H9 (cell line): ENCODE measurements at regions not wholly inside any gene's neighbourhood (a gene's known extent, or its start where the extent isn't known, plus 50 kb on each side); places are given as distances from the start of the nearest gene placed in this dataset.

Experiments used
- DNase-seq: peaks from one replicate; pipeline ENCODE4 v3.0.0-alpha.2; 2017
- H2AFZ ChIP-seq: one replicate; pipeline ENCODE4 v1.6.1; 2013; ENCODE audit warnings: mild to moderate bottlenecking, low read length, control low read depth, moderate library complexity
- H2AK5ac ChIP-seq: 2 replicates; pipeline ENCODE4 v1.6.1; 2013; ENCODE audit warnings: low read length, control low read depth, mixed read lengths; ENCODE audit not compliant: insufficient read length
- H2BK120ac ChIP-seq: one replicate; pipeline ENCODE4 v1.6.1; 2013; ENCODE audit warnings: low read depth, mild to moderate bottlenecking, low read length, control low read depth, inconsistent platforms; ENCODE audit not compliant: poor library complexity, severe bottlenecking
- H2BK12ac ChIP-seq: 2 replicates; pipeline ENCODE4 v1.6.1; 2013; ENCODE audit warnings: low read length, control low read depth, mixed read lengths, low read depth; ENCODE audit not compliant: insufficient read length
- H2BK15ac ChIP-seq: 2 replicates; pipeline ENCODE4 v1.6.1; 2013; ENCODE audit warnings: low read depth, low read length, control low read depth
- H2BK20ac ChIP-seq: one replicate; pipeline ENCODE4 v1.6.1; 2013; ENCODE audit warnings: low read depth, mild to moderate bottlenecking, low read length, control low read depth, inconsistent platforms; ENCODE audit not compliant: poor library complexity, severe bottlenecking
- H2BK5ac ChIP-seq: 2 replicates; pipeline ENCODE4 v1.6.1; 2013; ENCODE audit warnings: low read length, control low read depth, mixed read lengths; ENCODE audit not compliant: insufficient read length
- H3K14ac ChIP-seq: 2 replicates; pipeline ENCODE4 v1.6.1; 2013; ENCODE audit warnings: low read length, control low read depth; ENCODE audit not compliant: insufficient read depth
- H3K18ac ChIP-seq: 2 replicates; pipeline ENCODE4 v1.6.1; 2013; ENCODE audit warnings: low read depth, mild to moderate bottlenecking, mixed read lengths, low read length, control low read depth; ENCODE audit not compliant: insufficient read length
- H3K23ac ChIP-seq: 2 replicates; pipeline ENCODE4 v1.6.1; 2013; ENCODE audit warnings: low read length, control low read depth, mixed read lengths, low read depth; ENCODE audit not compliant: insufficient read length
- H3K23me2 ChIP-seq: 2 replicates; pipeline ENCODE4 v1.6.1; 2013; ENCODE audit warnings: low read depth, mild to moderate bottlenecking, mixed read lengths, low read length, control low read depth; ENCODE audit not compliant: insufficient read length, poor library complexity, severe bottlenecking
- H3K27ac ChIP-seq: 2 replicates; pipeline ENCODE4 v1.5.1; 2013; ENCODE audit warnings: low read length, control low read depth, mixed read lengths, low read depth; ENCODE audit not compliant: insufficient read length
- H3K27me3 ChIP-seq: 2 replicates; pipeline ENCODE4 v1.6.1; 2013; ENCODE audit warnings: low read length, control low read depth, inconsistent platforms; ENCODE audit not compliant: insufficient read depth
- H3K4ac ChIP-seq: 2 replicates; pipeline ENCODE4 v1.6.1; 2013; ENCODE audit warnings: low read depth, mild to moderate bottlenecking, control low read depth, inconsistent platforms, low read length, moderate library complexity
- H3K4me1 ChIP-seq: 2 replicates; pipeline ENCODE4 v1.6.1; 2013; ENCODE audit warnings: low read length, control low read depth, inconsistent platforms; ENCODE audit not compliant: insufficient read depth
- H3K4me2 ChIP-seq: 2 replicates; pipeline ENCODE4 v1.6.1; 2013; ENCODE audit warnings: low read length, control low read depth, mixed read lengths; ENCODE audit not compliant: insufficient read length, insufficient read depth
- H3K56ac ChIP-seq: 2 replicates; pipeline ENCODE4 v1.6.1; 2013; ENCODE audit warnings: low read depth, mild to moderate bottlenecking, mixed read lengths, low read length, control low read depth; ENCODE audit not compliant: insufficient read length
- H3K79me1 ChIP-seq: 2 replicates; pipeline ENCODE4 v1.6.1; 2013; ENCODE audit warnings: low read depth, mild to moderate bottlenecking, moderate library complexity, low read length, control low read depth, inconsistent platforms; ENCODE audit not compliant: insufficient read depth, poor library complexity, severe bottlenecking
- H3K79me2 ChIP-seq: 2 replicates; pipeline ENCODE4 v1.6.1; 2013; ENCODE audit warnings: low read length, control low read depth, inconsistent platforms; ENCODE audit not compliant: insufficient read depth
- H3K9ac ChIP-seq: 2 replicates; pipeline ENCODE4 v1.6.1; 2013; ENCODE audit warnings: low read length, control low read depth, mixed read lengths; ENCODE audit not compliant: insufficient read length; ENCODE audit errors: extremely low read depth
- H3K9me3 ChIP-seq: one replicate; pipeline ENCODE4 v1.6.1; 2013; ENCODE audit warnings: low read depth, low read length, inconsistent platforms; ENCODE audit not compliant: control insufficient read depth
- H3T11ph ChIP-seq: one replicate; pipeline ENCODE4 v1.6.1; 2013; ENCODE audit warnings: mild to moderate bottlenecking, low read length, control low read depth, inconsistent platforms
- H4K20me1 ChIP-seq: one replicate; pipeline ENCODE4 v1.6.1; 2013; ENCODE audit not compliant: control insufficient read depth, insufficient read length, insufficient read depth
- H4K5ac ChIP-seq: 2 replicates; pipeline ENCODE4 v1.6.1; 2013; ENCODE audit warnings: low read depth, mild to moderate bottlenecking, mixed read lengths, low read length, control low read depth; ENCODE audit not compliant: insufficient read length
- H4K8ac ChIP-seq: replicated peaks from 2 replicates; pipeline ENCODE4 v1.6.1; 2013; ENCODE audit warnings: low read length, control low read depth, mixed read lengths, low read depth; ENCODE audit not compliant: insufficient read length
- H4K91ac ChIP-seq: 2 replicates; pipeline ENCODE4 v1.6.1; 2013; ENCODE audit warnings: low read depth, mild to moderate bottlenecking, moderate library complexity, mixed read lengths, low read length, control low read depth; ENCODE audit not compliant: insufficient read length
- H3K27ac Mint-ChIP-seq, 3 experiments: 2 replicates in 2 of 3; 3 replicates in 1 of 3; pipeline ENCODE4 v1.8.0; 2020 to 2021; ENCODE audit warnings: mixed read lengths in 3 of 3, mild to moderate bottlenecking in 1 of 3, moderate library complexity in 1 of 3
- H3K27me3 Mint-ChIP-seq: 2 replicates; pipeline ENCODE4 v1.8.0; 2021; ENCODE audit warnings: low read depth, mild to moderate bottlenecking, moderate library complexity, mixed read lengths
- H3K36me3 Mint-ChIP-seq, 3 experiments: 2 replicates in 2 of 3; 3 replicates in 1 of 3; pipeline ENCODE4 v1.8.0; 2020 to 2021; ENCODE audit warnings: low read depth in 3 of 3, mixed read lengths in 3 of 3; ENCODE audit not compliant: insufficient read depth in 1 of 3
- H3K4me1 Mint-ChIP-seq, 2 experiments: 2 replicates each; pipeline ENCODE4 v1.8.0; 2020; ENCODE audit warnings: mixed read lengths in 2 of 2
- H3K4me3 Mint-ChIP-seq, 2 experiments: 2 replicates in 1 of 2; 3 replicates in 1 of 2; pipeline ENCODE4 v1.8.0; 2020 to 2021; ENCODE audit warnings: mild to moderate bottlenecking in 2 of 2, mixed read lengths in 2 of 2, moderate library complexity in 1 of 2
- H3K9me3 Mint-ChIP-seq, 2 experiments: 2 replicates in 1 of 2; 3 replicates in 1 of 2; pipeline ENCODE4 v1.8.0; 2020; ENCODE audit warnings: mild to moderate bottlenecking in 2 of 2, mixed read lengths in 2 of 2, moderate library complexity in 1 of 2
- WGBS: extraction: QIAGEN DNeasy Blood & Tissue Kit; methylation state at CpG from one replicate; pipeline ENCODE4 v1.1.7; 2013; ENCODE audit warnings: missing lambda C conversion rate, low lambda C conversion rate, mixed read lengths; ENCODE audit not compliant: insufficient read length; ENCODE audit errors: extremely low coverage; 5-methylcytosine and 5-hydroxymethylcytosine counted together
- TF ChIP-seq, protein P1 (sequence below): fragments of 200-600 bp; sonication (generic); conservative IDR thresholded peaks from 3 replicates; pipeline ENCODE4 v1.8.0; 2021; ENCODE audit warnings: antibody characterized with exemption, mild to moderate bottlenecking

DNA sequence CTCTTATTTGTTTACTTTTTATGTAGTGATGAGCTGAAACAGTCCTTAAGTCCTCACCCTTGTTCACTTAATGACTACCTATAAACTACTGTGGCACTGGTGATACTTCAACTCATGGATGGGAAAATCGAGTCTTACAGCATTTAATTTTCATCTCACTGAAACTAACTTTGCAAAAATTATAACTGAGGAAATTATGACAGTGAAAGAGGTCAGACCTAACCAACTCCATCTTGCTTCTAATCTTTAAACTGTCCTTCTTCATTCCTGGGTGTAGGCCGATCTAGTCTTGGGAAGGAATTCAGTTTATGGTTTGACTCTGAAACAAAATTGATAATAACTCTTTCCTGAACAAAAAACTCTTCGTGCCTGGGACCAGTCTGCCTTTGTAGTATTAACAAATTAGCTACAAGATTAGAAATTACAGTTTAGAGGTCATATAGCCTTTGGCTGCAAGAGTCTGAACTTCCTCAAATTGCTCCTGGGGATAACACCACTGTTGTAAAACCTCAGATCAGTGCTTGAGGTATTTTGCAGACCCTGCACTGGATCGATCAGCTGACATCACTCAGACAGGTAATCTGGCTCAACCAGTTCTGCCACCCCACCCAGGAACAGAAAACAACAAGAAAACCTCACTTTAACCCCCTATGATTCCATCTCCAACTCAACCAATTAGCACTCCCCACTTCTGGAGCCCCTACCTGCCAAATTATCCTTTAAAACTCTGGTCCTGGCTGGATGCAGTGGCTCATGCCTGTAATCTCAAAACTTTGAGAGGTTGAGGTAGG lies 995.7 kb upstream of the PRKX start:
- Histone ChIP-seq H2AK5ac (no peak overlapping the region), H4K91ac (no peak overlapping the region), H2BK20ac (no peak overlapping the region), H2AFZ (no peak overlapping the region), H3K23me2 (no peaks in the 10 kb centered on the region), H3K23ac (no peak overlapping the region), H3K79me1 (no peaks in the 10 kb centered on the region), H4K5ac (no peak overlapping the region), H3K79me2 (no peaks in the 10 kb centered on the region), H2BK5ac (no peak overlapping the region), H4K20me1 (no peaks in the 10 kb centered on the region), H3K4me1 (peaks cover 5% of the 10 kb centered on the region; the same call in 1 of the 2 replicates), H3K27me3 (no peaks in the 10 kb centered on the region), H2BK12ac (no peak overlapping the region), H3K4me2 (no peak overlapping the region), H4K8ac (no peak overlapping the region), H2BK15ac (no peak overlapping the region), H3K18ac (no peak overlapping the region), H2BK120ac (no peak overlapping the region), H3K9ac (no peak overlapping the region), H3K9me3 (no peaks in the 10 kb centered on the region), H3T11ph (no peak overlapping the region), H3K14ac (no peak overlapping the region), H3K56ac (no peak overlapping the region), H3K4ac (no peak overlapping the region), H3K27ac (no peak overlapping the region)
- TF ChIP-seq, protein P1, sequence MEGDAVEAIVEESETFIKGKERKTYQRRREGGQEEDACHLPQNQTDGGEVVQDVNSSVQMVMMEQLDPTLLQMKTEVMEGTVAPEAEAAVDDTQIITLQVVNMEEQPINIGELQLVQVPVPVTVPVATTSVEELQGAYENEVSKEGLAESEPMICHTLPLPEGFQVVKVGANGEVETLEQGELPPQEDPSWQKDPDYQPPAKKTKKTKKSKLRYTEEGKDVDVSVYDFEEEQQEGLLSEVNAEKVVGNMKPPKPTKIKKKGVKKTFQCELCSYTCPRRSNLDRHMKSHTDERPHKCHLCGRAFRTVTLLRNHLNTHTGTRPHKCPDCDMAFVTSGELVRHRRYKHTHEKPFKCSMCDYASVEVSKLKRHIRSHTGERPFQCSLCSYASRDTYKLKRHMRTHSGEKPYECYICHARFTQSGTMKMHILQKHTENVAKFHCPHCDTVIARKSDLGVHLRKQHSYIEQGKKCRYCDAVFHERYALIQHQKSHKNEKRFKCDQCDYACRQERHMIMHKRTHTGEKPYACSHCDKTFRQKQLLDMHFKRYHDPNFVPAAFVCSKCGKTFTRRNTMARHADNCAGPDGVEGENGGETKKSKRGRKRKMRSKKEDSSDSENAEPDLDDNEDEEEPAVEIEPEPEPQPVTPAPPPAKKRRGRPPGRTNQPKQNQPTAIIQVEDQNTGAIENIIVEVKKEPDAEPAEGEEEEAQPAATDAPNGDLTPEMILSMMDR: no peak
- Mint-ChIP-seq H3K4me3 (peak overlapping the region in 1 of 2 experiments; percentile 43; a peak in 1 of 5 replicates), H3K27ac (peak overlapping the region in 2 of 3 experiments; percentile 20 to 73; a peak in 4 of 7 replicates), H3K9me3 (peaks cover 7 to 8% of the 10 kb centered on the region in 2 experiments; a peak in 3 of 5 replicates), H3K36me3 (peaks cover 0 to 17% (median 9%) of the 10 kb centered on the region in 3 experiments; a peak in 6 of 7 replicates), H3K4me1 (peaks cover 25 to 31% of the 10 kb centered on the region in 2 experiments), H3K27me3 (no peaks in the 10 kb centered on the region)
- no peak for DNase-seq
- WGBS: no CpG with 5 or more reads among the region's 4 CpGs
